ENCODE measurements at regions not wholly inside any gene's neighbourhood (a gene's known extent, or its start where the extent isn't known, plus 50 kb on each side); places are given as distances from the start of the nearest gene placed in this dataset.

DNA sequence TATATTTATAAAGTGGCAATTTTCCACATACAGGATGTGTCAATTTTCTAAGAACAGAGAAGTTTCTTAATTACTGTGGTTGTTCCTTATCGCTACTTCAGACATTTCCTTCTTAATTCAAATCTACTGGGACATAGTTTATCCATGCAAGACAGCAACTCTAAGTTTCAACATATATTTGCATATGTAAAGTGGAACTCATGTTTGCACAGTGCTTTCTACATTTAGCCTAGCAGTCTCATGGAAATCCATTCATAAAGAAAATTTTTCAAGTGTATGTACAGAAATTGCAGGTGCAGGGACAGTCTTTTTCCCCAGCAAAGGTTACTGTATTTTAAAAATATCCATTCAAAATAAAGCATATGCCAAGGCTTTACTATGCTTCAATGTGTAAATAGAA, 956.7 kb upstream of the SEL1L start:
- no peaks in the 10 kb centered on the region for H3K9me3 ChIP-seq
- no peaks in the 10 kb centered on the region for H3K36me3 ChIP-seq
- TF ChIP-seq POLR2AphosphoS5 (IDR thresholded peaks at IDR 0.05) (no peak), POLR2A (IDR thresholded peaks at IDR 0.05) (no peak), EP300 (IDR thresholded peaks at IDR 0.05; ENCODE audit: low read depth) (no peak)
- TF ChIP-seq, protein P1, sequence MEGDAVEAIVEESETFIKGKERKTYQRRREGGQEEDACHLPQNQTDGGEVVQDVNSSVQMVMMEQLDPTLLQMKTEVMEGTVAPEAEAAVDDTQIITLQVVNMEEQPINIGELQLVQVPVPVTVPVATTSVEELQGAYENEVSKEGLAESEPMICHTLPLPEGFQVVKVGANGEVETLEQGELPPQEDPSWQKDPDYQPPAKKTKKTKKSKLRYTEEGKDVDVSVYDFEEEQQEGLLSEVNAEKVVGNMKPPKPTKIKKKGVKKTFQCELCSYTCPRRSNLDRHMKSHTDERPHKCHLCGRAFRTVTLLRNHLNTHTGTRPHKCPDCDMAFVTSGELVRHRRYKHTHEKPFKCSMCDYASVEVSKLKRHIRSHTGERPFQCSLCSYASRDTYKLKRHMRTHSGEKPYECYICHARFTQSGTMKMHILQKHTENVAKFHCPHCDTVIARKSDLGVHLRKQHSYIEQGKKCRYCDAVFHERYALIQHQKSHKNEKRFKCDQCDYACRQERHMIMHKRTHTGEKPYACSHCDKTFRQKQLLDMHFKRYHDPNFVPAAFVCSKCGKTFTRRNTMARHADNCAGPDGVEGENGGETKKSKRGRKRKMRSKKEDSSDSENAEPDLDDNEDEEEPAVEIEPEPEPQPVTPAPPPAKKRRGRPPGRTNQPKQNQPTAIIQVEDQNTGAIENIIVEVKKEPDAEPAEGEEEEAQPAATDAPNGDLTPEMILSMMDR (IDR thresholded peaks at IDR 0.05), result no peak
- H3K27ac ChIP-seq, result no peak overlapping the region
- intact Hi-C loops (cut with DNase I; ENCODE audit: low total_unique reads), result no loop called here
- no peak for DNase-seq
- in situ Hi-C loops (cut with MboI; ENCODE audit: low pct_ligation_motif_present in 1 of 4, low pct_unique_long_range_greater_than_20kb in 1 of 4, low sequenced_read_pairs in 3 of 4), result no loop called here
- 75 to 88% methylated on average over 1 of the region's 1 CpG for WGBS, 2 donors (ENCODE audit: low coverage in 1 of 2)
- H3K4me1 ChIP-seq, result no peaks in the 10 kb centered on the region
- no peaks in the 10 kb centered on the region for H3K27me3 ChIP-seq
- no peak overlapping the region for H3K4me3 ChIP-seq

DNA sequence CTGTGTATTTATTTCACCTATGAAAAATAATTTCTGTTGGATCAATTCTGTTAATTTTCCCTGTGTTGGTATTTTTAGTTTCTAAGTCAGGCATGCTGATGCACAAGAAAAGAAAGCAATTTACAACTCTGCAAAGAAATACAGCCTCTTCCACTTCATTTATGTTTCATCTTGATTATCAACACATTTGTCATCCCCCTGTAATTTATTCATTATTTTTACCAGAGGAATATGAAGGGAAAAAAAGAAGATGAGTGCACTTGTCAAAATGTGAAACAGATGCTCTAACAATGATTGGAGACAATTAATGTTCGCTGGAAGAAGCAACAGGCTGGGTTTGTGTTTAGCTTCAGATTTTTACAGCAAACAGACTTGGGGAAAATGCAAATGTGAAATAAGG, 958.5 kb upstream of the SEL1L start:
- TF ChIP-seq POLR2AphosphoS5 (IDR thresholded peaks at IDR 0.05), result no peak
- TF ChIP-seq EP300 (IDR thresholded peaks at IDR 0.05; ENCODE audit: low read depth), result no peak
- TF ChIP-seq, protein P1 (IDR thresholded peaks at IDR 0.05), result no peak
- no peak for TF ChIP-seq POLR2A (IDR thresholded peaks at IDR 0.05)
- Histone ChIP-seq H3K4me3 (no peak overlapping the region), H3K9me3 (no peaks in the 10 kb centered on the region), H3K4me1 (no peaks in the 10 kb centered on the region), H3K27me3 (no peaks in the 10 kb centered on the region), H3K36me3 (no peaks in the 10 kb centered on the region), H3K27ac (no peak overlapping the region)
- WGBS, 2 donors (ENCODE audit: low coverage in 1 of 2), result 72 to 75% methylated on average over 1 of the region's 1 CpG
- no peak for DNase-seq
- intact Hi-C loops (cut with DNase I; ENCODE audit: low total_unique reads) (no loop called here), in situ Hi-C loops (cut with MboI; ENCODE audit: low pct_ligation_motif_present in 1 of 4, low pct_unique_long_range_greater_than_20kb in 1 of 4, low sequenced_read_pairs in 3 of 4) (no loop called here)

DNA sequence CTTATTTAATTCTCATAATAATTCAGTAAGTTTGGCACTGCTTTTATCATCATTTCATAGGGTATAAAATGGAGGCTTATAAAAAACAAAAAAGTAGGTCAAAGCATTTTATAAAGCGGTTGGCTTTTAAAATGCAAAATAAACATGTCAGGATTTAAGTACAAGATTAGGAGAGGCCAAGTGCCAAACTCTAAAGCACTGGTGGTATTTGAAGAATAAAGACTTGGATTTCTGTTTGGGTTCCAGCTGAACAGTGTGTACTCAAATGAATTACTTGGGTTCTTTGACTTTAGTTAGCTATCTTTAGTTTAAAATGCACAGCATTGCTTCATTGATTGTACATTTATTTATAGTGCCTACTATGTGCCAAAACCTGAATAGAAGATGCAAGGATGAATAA, 966.6 kb upstream of the SEL1L start:
- Histone ChIP-seq H3K4me3 (no peak overlapping the region), H3K27me3 (no peaks in the 10 kb centered on the region), H3K9me3 (no peaks in the 10 kb centered on the region), H3K36me3 (no peaks in the 10 kb centered on the region), H3K27ac (no peak overlapping the region), H3K4me1 (no peaks in the 10 kb centered on the region)
- TF ChIP-seq EP300 (IDR thresholded peaks at IDR 0.05; ENCODE audit: low read depth) (no peak), POLR2A (IDR thresholded peaks at IDR 0.05) (no peak), POLR2AphosphoS5 (IDR thresholded peaks at IDR 0.05) (no peak)
- TF ChIP-seq, protein P1 (IDR thresholded peaks at IDR 0.05), result no peak
- 39 to 41% methylated on average over 1 of the region's 1 CpG for WGBS, 2 donors (ENCODE audit: low coverage in 1 of 2)
- intact Hi-C loops (cut with DNase I; ENCODE audit: low total_unique reads) (no loop called here), in situ Hi-C loops (cut with MboI; ENCODE audit: low pct_ligation_motif_present in 1 of 4, low pct_unique_long_range_greater_than_20kb in 1 of 4, low sequenced_read_pairs in 3 of 4) (no loop called here)
- no peak for DNase-seq

DNA sequence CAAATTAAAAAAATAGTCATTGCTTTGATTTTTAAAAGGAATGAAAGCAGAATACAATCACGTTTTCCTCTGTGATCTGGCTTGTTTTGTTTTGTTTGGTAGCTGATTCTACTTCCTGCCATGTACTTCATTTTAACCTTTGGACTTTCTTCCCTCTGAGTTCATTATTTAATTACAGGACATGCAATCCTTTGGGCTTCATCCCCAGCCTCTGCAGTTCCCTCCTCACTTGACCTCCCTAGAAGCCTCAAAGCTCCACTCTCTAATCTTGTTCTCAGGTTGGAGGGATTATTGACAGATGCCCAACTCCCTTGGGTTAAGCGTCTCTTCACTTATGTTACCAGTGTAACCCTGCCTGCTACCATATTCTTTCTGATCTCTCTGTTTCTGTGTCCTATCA, 967.9 kb upstream of the SEL1L start:
- in situ Hi-C loops (cut with MboI; ENCODE audit: low pct_ligation_motif_present in 1 of 4, low pct_unique_long_range_greater_than_20kb in 1 of 4, low sequenced_read_pairs in 3 of 4), result no loop called here
- WGBS, 2 donors (ENCODE audit: low coverage in 1 of 2), result 41 to 56% methylated on average over 2 of the region's 2 CpGs
- H3K4me3 ChIP-seq, result no peak overlapping the region
- H3K36me3 ChIP-seq, result no peaks in the 10 kb centered on the region
- TF ChIP-seq POLR2AphosphoS5 (IDR thresholded peaks at IDR 0.05) (no peak), EP300 (IDR thresholded peaks at IDR 0.05; ENCODE audit: low read depth) (no peak), POLR2A (IDR thresholded peaks at IDR 0.05) (no peak)
- TF ChIP-seq, protein P1 (IDR thresholded peaks at IDR 0.05), result no peak
- no peak for DNase-seq
- H3K27ac ChIP-seq, result no peak overlapping the region
- intact Hi-C loops (cut with DNase I; ENCODE audit: low total_unique reads), result no loop called here
- no peaks in the 10 kb centered on the region for H3K4me1 ChIP-seq
- no peaks in the 10 kb centered on the region for H3K9me3 ChIP-seq
- H3K27me3 ChIP-seq, result no peaks in the 10 kb centered on the region

Data from transverse colon (tissue), 4 donors.